ENCODE measurements at regions not wholly inside any gene's neighbourhood (a gene's known extent, or its start where the extent isn't known, plus 50 kb on each side); places are given as distances from the start of the nearest gene placed in this dataset.

GRCh38 chr1:87830432-87830978 lies 501.8 kb downstream of the LMO4 start:
- H3K4me3 ChIP-seq (ENCODE audit: low read depth, low read length): no peak overlapping the region
- TF ChIP-seq CTCF (IDR thresholded peaks at IDR 0.05; ENCODE audit: insufficient read depth, low read depth, low read length): no peak
- no peak for DNase-seq (ENCODE audit: low read depth)

GRCh38 chr1:87833166-87833565 lies 504.5 kb downstream of the LMO4 start:
- H3K4me3 ChIP-seq (ENCODE audit: low read depth, low read length): no peak overlapping the region
- TF ChIP-seq CTCF (IDR thresholded peaks at IDR 0.05; ENCODE audit: insufficient read depth, low read depth, low read length): no peak
- no peak for DNase-seq (ENCODE audit: low read depth)

GRCh38 chr1:87834151-87834550 lies 505.5 kb downstream of the LMO4 start:
- no peak for TF ChIP-seq CTCF (IDR thresholded peaks at IDR 0.05; ENCODE audit: insufficient read depth, low read depth, low read length)
- H3K4me3 ChIP-seq (ENCODE audit: low read depth, low read length): no peak overlapping the region
- DNase-seq (ENCODE audit: low read depth): no peak

GRCh38 chr1:87834941-87835340 lies 506.3 kb downstream of the LMO4 start:
- DNase-seq (ENCODE audit: low read depth): no peak
- no peak overlapping the region for H3K4me3 ChIP-seq (ENCODE audit: low read depth, low read length)
- TF ChIP-seq CTCF (IDR thresholded peaks at IDR 0.05; ENCODE audit: insufficient read depth, low read depth, low read length): no peak

GRCh38 chr1:87840767-87841166 lies 512.1 kb downstream of the LMO4 start:
- no peak for TF ChIP-seq CTCF (IDR thresholded peaks at IDR 0.05; ENCODE audit: insufficient read depth, low read depth, low read length)
- no peak overlapping the region for H3K4me3 ChIP-seq (ENCODE audit: low read depth, low read length)
- DNase-seq (ENCODE audit: low read depth): no peak

GRCh38 chr1:87841332-87841731 lies 512.7 kb downstream of the LMO4 start:
- H3K4me3 ChIP-seq (ENCODE audit: low read depth, low read length): no peak overlapping the region
- no peak for DNase-seq (ENCODE audit: low read depth)
- no peak for TF ChIP-seq CTCF (IDR thresholded peaks at IDR 0.05; ENCODE audit: insufficient read depth, low read depth, low read length)

GRCh38 chr1:87842156-87842555 lies 513.5 kb downstream of the LMO4 start:
- H3K4me3 ChIP-seq (ENCODE audit: low read depth, low read length): no peak overlapping the region
- DNase-seq (ENCODE audit: low read depth): no peak
- no peak for TF ChIP-seq CTCF (IDR thresholded peaks at IDR 0.05; ENCODE audit: insufficient read depth, low read depth, low read length)
